NCI-H526 treated with DMSO at 0.1 percent for 48 hours (cell line): ENCODE measurements at regions not wholly inside any gene's neighbourhood (a gene's known extent, or its start where the extent isn't known, plus 50 kb on each side); places are given as distances from the start of the nearest gene placed in this dataset.
"Not testable (repeated sequence)": the region's sequence is repeated elsewhere in the genome, so short reads cannot be mapped to it uniquely, and the experiment has no call there.

Source experiments
- DNase-seq: peaks from one replicate; lab custom pipeline; 2025; lab: John Stamatoyannopoulos, UW

- DNase-seq = no peak
Observed at GRCh38 chr6:1001655-1002349, 308.9 kb upstream of the EXOC2 start.

GRCh38 chr6:999552-999951 is 306.6 kb upstream of the EXOC2 start:
- DNase-seq = no peak

- no peak for DNase-seq
Observed at GRCh38 chr6:998551-998950, 305.6 kb upstream of the EXOC2 start.

- DNase-seq = no peak
Observed at GRCh38 chr6:996271-996852, 303.4 kb upstream of the EXOC2 start.

- no peak for DNase-seq
Observed at GRCh38 chr6:991192-991591, 298.3 kb upstream of the EXOC2 start.

- DNase-seq = no peak
Observed at GRCh38 chr6:984031-984430, 291.1 kb upstream of the EXOC2 start.

- no peak for DNase-seq
Observed at GRCh38 chr6:978937-979685, 286.2 kb upstream of the EXOC2 start.

- not testable (repeated sequence) for DNase-seq
Observed at GRCh38 chr6:977226-977625, 284.3 kb upstream of the EXOC2 start.

GRCh38 chr6:971981-972640 is 279.2 kb upstream of the EXOC2 start:
- no peak for DNase-seq

- DNase-seq = no peak
Observed at GRCh38 chr6:968791-969190, 275.9 kb upstream of the EXOC2 start.

GRCh38 chr6:967701-968100 is 274.8 kb upstream of the EXOC2 start:
- no peak for DNase-seq

- no peak for DNase-seq
Observed at GRCh38 chr6:965343-965742, 272.4 kb upstream of the EXOC2 start.

- no peak for DNase-seq
Observed at GRCh38 chr6:963456-963855, 270.5 kb upstream of the EXOC2 start.

GRCh38 chr6:961407-961960 is 268.5 kb upstream of the EXOC2 start:
- no peak for DNase-seq

GRCh38 chr6:960356-960755 is 267.4 kb upstream of the EXOC2 start:
- DNase-seq = no peak

GRCh38 chr6:958488-958887 is 265.5 kb upstream of the EXOC2 start:
- no peak for DNase-seq

GRCh38 chr6:951399-952181 is 258.7 kb upstream of the EXOC2 start:
- no peak for DNase-seq

GRCh38 chr6:947235-947934 is 254.4 kb upstream of the EXOC2 start:
- no peak for DNase-seq

GRCh38 chr6:946546-946945 is 253.6 kb upstream of the EXOC2 start:
- DNase-seq = no peak

- DNase-seq = no peak
Observed at GRCh38 chr6:939526-940252, 246.8 kb upstream of the EXOC2 start.
